OCI-LY1 (cell line): ENCODE measurements at regions not wholly inside any gene's neighbourhood (a gene's known extent, or its start where the extent isn't known, plus 50 kb on each side); places are given as distances from the start of the nearest gene placed in this dataset.

Experiments
- H2AFZ ChIP-seq: fragments of 200-600 bp; sonication (generic), shearing (Covaris generic); 2 replicates; pipeline ENCODE4 v1.6.0; 2014; ENCODE audit warnings: antibody characterized with exemption, mild to moderate bottlenecking, low read length
- H3F3A ChIP-seq: fragments of 200-600 bp; sonication (generic), shearing (Covaris generic); 2 replicates; pipeline ENCODE4 v1.6.0; 2014; ENCODE audit warnings: mild to moderate bottlenecking, antibody characterized with exemption, low read length, moderate library complexity; ENCODE audit not compliant: insufficient read depth
- H3K27ac ChIP-seq: fragments of 200-600 bp; sonication (generic); 2 replicates; pipeline ENCODE4 v1.5.1; 2014; ENCODE audit warnings: low read length, mixed run types, mild to moderate bottlenecking, low read depth; ENCODE audit not compliant: poor library complexity, severe bottlenecking
- H3K27me3 ChIP-seq: fragments of 200-600 bp; sonication (generic); 2 replicates; pipeline ENCODE4 v1.6.0; 2014; ENCODE audit warnings: antibody characterized with exemption, mild to moderate bottlenecking, low read length, moderate library complexity; ENCODE audit not compliant: insufficient read depth
- H3K36me3 ChIP-seq: fragments of 200-600 bp; sonication (generic); 2 replicates; pipeline ENCODE4 v1.6.1; 2014; ENCODE audit warnings: mild to moderate bottlenecking, antibody characterized with exemption, low read length, moderate library complexity, mixed read lengths; ENCODE audit not compliant: insufficient read depth
- H3K4me1 ChIP-seq: fragments of 200-600 bp; sonication (generic); 2 replicates; pipeline ENCODE4 v1.5.1; 2014; ENCODE audit warnings: mild to moderate bottlenecking, low read length, moderate library complexity; ENCODE audit not compliant: insufficient read depth, severe bottlenecking
- H3K4me2 ChIP-seq: fragments of 200-600 bp; sonication (generic), shearing (Covaris generic); 2 replicates; pipeline ENCODE4 v1.6.1; 2014; ENCODE audit warnings: low read length
- H3K4me3 ChIP-seq: fragments of 200-600 bp; sonication (generic); 2 replicates; pipeline ENCODE4 v1.5.1; 2014; ENCODE audit warnings: low read length, low read depth, mild to moderate bottlenecking, mixed read lengths; ENCODE audit not compliant: poor library complexity, severe bottlenecking
- H3K79me2 ChIP-seq: fragments of 200-600 bp; shearing (Covaris generic); 2 replicates; pipeline ENCODE4 v1.6.1; 2016; ENCODE audit warnings: mixed run types, low read length, mixed read lengths; ENCODE audit not compliant: insufficient read depth
- H3K9ac ChIP-seq: fragments of 200-600 bp; sonication (generic), shearing (Covaris generic); 2 replicates; pipeline ENCODE4 v1.6.1; 2014; ENCODE audit warnings: mild to moderate bottlenecking, low read length, mixed read lengths
- H3K9me2 ChIP-seq: fragments of 200-600 bp; sonication (generic), shearing (Covaris generic); 2 replicates; pipeline ENCODE4 v1.6.1; 2014; ENCODE audit warnings: low read depth, mild to moderate bottlenecking, low read length, mixed read lengths
- H3K9me3 ChIP-seq: fragments of 200-600 bp; shearing (Covaris generic); 2 replicates; pipeline ENCODE4 v1.6.1; 2014; ENCODE audit warnings: low read length, mixed read lengths
- H4K20me1 ChIP-seq: fragments of 200-600 bp; sonication (generic), shearing (Covaris generic); 2 replicates; pipeline ENCODE4 v1.6.0; 2016; ENCODE audit warnings: mild to moderate bottlenecking, low read length; ENCODE audit not compliant: insufficient read depth
- EZH2 ChIP-seq: fragments of 200-600 bp; sonication (generic), shearing (Covaris generic); IDR thresholded peaks from 2 replicates; pipeline ENCODE4 v1.8.0; 2017; ENCODE audit warnings: borderline replicate concordance, mixed run types, mild to moderate bottlenecking, antibody characterized with exemption, low read length, moderate library complexity, mixed read lengths
- TF ChIP-seq, protein P1 (sequence below): fragments of 200-600 bp; sonication (generic), shearing (Covaris generic); IDR thresholded peaks from 2 replicates; pipeline ENCODE4 v1.5.1; 2017; ENCODE audit warnings: mild to moderate bottlenecking, antibody characterized with exemption, low read length, moderate library complexity, mixed read lengths

DNA sequence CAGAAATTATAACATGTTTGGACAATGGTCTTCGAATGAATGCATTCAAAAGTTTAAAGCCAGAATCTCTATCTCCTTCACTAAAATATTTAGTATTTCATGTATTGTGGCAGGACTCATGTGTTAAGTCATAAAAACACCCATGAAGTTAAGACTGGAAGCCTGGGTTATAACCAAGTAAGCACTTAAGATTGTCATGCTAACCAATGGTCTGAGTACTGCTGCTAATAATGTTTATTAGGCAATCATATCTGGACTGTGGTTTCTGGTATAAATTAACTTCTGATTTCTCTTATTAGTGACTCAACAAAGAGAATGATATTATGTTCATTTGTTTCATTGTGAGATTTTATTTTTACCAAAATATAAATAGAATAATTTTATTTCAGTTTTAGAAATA lies 297.9 kb upstream of the EDIL3 start:
- TF ChIP-seq, protein P1, sequence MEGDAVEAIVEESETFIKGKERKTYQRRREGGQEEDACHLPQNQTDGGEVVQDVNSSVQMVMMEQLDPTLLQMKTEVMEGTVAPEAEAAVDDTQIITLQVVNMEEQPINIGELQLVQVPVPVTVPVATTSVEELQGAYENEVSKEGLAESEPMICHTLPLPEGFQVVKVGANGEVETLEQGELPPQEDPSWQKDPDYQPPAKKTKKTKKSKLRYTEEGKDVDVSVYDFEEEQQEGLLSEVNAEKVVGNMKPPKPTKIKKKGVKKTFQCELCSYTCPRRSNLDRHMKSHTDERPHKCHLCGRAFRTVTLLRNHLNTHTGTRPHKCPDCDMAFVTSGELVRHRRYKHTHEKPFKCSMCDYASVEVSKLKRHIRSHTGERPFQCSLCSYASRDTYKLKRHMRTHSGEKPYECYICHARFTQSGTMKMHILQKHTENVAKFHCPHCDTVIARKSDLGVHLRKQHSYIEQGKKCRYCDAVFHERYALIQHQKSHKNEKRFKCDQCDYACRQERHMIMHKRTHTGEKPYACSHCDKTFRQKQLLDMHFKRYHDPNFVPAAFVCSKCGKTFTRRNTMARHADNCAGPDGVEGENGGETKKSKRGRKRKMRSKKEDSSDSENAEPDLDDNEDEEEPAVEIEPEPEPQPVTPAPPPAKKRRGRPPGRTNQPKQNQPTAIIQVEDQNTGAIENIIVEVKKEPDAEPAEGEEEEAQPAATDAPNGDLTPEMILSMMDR = no peak
- no peak for TF ChIP-seq EZH2
- Histone ChIP-seq H2AFZ (no peak overlapping the region), H3K9ac (no peak overlapping the region), H3K27me3 (no peaks in the 10 kb centered on the region), H3K9me2 (no peaks in the 10 kb centered on the region), H3K4me1 (no peaks in the 10 kb centered on the region), H4K20me1 (no peaks in the 10 kb centered on the region), H3K27ac (no peak overlapping the region), H3K4me3 (no peak overlapping the region), H3K9me3 (no peaks in the 10 kb centered on the region), H3K79me2 (no peaks in the 10 kb centered on the region), H3K36me3 (no peaks in the 10 kb centered on the region), H3F3A (no peaks in the 10 kb centered on the region), H3K4me2 (no peak overlapping the region)

DNA sequence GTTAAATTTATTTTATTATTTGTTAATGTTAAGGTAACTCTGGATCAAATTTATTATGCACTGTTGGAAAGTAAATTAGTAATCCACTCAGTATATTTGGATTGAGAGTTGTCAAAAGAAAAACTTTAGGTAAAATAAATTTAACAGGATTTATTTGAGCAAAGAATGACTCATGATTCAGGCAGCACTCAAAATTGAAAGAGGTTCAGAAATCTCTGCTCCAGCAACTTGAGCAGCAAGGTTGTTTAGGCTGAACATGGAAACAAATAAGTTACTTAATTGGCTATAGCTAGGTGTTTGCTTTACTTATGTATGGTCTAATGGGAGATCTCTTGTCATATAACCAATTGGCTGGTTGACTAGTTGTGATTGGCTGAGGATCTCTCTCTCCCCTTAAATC lies 296.2 kb upstream of the EDIL3 start:
- H3K36me3 ChIP-seq = no peaks in the 10 kb centered on the region
- H3F3A ChIP-seq = no peaks in the 10 kb centered on the region
- no peaks in the 10 kb centered on the region for H3K9me2 ChIP-seq
- H3K27me3 ChIP-seq = no peaks in the 10 kb centered on the region
- H3K9me3 ChIP-seq = no peaks in the 10 kb centered on the region
- H3K9ac ChIP-seq = no peak overlapping the region
- no peaks in the 10 kb centered on the region for H3K4me1 ChIP-seq
- H3K27ac ChIP-seq = no peak overlapping the region
- no peak overlapping the region for H2AFZ ChIP-seq
- no peaks in the 10 kb centered on the region for H3K79me2 ChIP-seq
- TF ChIP-seq, protein P1 = no peak
- TF ChIP-seq EZH2 = no peak
- no peak overlapping the region for H3K4me3 ChIP-seq
- H3K4me2 ChIP-seq = no peak overlapping the region
- H4K20me1 ChIP-seq = no peaks in the 10 kb centered on the region

DNA sequence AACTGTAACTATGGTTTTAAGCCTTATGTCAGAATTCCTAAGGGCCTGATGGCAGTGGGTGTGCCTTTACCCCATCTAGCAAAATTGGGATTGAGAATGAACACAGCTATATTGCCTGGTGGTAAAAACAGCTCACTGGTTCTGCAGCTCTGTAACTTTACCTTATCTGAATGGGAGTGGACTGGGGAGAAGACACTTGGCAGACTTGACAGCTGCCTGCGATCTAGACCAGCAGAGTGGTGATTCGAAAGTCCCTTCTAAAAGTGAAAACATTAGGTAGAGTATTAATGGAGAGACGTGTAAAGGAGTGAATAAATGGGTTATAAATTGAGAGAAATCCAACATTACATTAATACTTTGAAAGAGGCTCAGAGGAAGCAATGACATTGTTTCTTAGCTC lies 289.1 kb upstream of the EDIL3 start:
- Histone ChIP-seq H3K4me1 (no peaks in the 10 kb centered on the region), H4K20me1 (no peaks in the 10 kb centered on the region), H3K9me3 (no peaks in the 10 kb centered on the region), H3K4me2 (no peak overlapping the region), H3K27me3 (no peaks in the 10 kb centered on the region), H3K4me3 (no peak overlapping the region), H2AFZ (no peak overlapping the region), H3K36me3 (no peaks in the 10 kb centered on the region), H3F3A (no peaks in the 10 kb centered on the region), H3K9ac (no peak overlapping the region), H3K9me2 (no peaks in the 10 kb centered on the region), H3K79me2 (no peaks in the 10 kb centered on the region), H3K27ac (no peak overlapping the region)
- TF ChIP-seq EZH2 = no peak
- TF ChIP-seq, protein P1 = no peak
